ENCODE measurements at regions not wholly inside any gene's neighbourhood (a gene's known extent, or its start where the extent isn't known, plus 50 kb on each side); places are given as distances from the start of the nearest gene placed in this dataset.

GRCh38 chr20:24739746-24740145, 209.3 kb upstream of the CST7 start:
- DNase-seq: no peak

DNA sequence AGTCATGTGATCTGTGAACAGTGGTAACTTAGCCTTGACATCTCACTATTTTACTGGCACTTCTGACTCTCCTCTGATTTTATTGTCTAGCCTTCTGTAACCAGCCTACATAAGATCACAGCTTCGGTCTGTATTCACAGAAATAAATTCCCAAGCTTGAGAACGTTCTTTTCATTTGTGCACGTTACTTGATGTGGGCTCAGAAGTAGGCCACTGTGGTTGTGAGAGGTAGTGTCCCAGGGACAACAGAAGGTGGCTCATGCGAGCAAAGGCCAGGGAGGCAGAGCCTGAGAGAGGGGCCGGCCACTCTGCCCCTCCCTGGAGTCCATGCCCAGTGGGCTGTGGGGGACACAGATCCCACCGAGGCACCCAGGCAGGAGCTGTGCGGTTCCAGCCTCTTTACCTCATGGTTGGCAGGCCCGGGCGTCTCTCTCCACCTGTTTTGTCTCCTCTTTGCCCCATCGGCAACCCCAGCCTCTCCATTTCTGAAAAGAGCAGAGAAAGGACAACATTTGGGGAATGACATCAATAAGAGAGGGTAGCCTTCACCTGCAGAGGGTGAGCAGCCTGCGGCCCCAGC, 207.5 kb upstream of the CST7 start:
- no peak for DNase-seq

- DNase-seq: no peak
Measured at GRCh38 chr20:24742436-24742835, 206.6 kb upstream of the CST7 start.

DNA sequence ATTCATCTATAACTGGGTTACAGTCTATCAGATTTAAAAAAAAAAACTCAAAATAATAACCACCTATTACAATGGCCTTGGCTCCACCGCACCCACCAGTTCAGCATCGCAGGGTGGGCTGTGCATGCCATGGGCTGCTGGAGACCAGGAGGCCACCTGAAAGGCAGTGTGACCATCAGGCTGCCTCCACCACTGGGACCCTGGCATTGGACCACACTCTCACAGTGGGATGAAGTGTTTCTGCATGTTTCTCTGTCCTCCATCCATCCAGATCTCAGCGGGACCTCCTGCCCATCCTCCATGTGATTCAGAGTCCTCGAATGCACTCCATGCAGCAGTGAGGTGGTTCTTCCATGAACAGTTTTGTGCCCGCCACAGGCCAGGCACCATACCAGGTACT, 206.1 kb upstream of the CST7 start:
- DNase-seq: no peak

GRCh38 chr20:24743641-24744040, 205.4 kb upstream of the CST7 start:
- DNase-seq: no peak

DNA sequence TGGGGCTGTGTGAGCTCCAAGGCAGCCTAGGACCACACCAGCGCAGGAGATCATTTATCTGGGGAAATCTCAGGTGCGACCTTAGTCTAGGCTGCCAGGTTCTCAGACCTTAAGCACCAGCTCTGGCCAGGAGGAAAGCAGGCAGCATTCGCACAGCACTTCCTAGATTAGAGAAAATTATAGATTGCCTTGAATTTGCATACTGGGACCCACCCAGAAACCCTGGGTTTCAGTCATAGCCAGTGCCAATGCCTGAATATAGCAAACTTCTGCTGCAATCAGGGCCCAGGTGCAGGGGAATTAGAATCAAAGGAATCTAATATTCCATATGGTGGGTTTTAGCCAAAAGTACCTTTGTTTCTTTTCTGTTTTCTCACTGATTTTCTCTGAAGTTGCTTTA, 204.3 kb upstream of the CST7 start:
- no peak for DNase-seq

- no peak for DNase-seq
Measured at GRCh38 chr20:24745206-24745605, 203.9 kb upstream of the CST7 start.

DNA sequence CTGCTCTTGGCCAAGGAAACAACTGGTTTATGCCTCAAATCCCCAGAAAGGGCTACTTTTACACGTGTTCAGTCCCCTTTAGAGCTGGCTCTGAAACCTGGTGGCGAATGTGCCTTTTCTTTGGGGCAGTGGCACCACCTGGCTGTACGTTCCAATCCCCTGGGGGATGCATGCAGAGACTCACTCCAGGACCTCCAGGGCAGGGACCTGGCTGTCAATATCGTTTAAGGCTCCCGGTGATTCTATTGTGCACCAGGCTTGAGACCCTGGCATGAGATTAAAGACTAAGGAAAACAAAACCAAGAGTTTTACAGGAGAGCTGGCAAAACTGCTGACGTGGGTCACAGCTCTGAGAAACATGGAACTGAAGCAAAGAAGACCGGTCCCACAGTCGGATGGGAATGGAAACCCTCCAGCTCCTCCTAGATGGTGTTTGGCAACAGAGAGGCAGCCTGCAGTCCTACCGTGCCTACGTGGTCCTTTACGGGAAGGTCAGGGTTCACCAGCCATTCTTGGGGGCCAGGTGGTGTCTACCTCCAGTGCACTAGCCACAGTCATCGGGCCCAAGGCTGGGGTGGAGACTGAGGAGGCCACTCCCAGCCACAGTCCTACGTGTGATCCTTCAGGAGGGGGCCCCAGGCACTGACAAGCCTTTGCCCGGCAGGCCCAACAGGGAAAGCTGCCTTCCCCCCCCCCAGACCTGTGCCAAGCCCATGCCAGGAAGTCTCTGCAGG, 203.3 kb upstream of the CST7 start:
- no peak for DNase-seq

GRCh38 chr20:24746351-24746685, 202.8 kb upstream of the CST7 start:
- DNase-seq: no peak

- no peak for DNase-seq
Measured at GRCh38 chr20:24747010-24747712, 201.9 kb upstream of the CST7 start.

DNA sequence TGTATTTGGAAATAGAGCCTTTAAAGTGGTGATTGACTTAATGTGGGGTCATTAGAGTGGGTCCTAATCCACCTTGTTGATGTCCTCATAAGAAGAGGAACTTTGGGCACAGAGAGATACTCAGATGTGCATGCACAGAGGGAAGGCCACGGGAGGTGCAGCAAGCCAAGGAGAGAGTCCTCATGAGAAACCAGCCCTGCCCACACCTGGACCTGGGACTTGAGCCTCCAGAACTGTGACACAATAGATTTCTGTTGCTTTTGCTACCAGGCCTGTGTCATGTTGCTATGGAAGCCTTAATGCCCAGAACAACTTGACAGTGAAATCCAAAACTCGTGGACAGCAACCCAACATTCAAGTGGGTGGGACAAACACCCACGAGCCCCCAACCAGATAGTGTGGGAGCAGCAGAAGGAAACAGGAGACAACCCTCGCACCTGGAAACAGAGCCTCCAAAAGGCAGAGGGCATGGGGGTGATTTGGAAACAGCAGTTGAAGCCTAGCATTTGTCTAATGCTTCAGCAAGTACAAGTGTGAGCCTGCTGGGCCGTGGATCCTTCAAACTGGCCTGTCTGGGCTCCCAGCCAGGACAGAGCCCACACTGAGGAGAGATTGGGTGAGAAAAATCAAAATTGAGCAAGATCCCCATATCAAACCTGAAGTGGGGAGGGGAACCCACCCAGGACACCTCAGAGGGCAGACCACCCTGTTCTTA, 201.0 kb upstream of the CST7 start:
- DNase-seq: no peak

DNA sequence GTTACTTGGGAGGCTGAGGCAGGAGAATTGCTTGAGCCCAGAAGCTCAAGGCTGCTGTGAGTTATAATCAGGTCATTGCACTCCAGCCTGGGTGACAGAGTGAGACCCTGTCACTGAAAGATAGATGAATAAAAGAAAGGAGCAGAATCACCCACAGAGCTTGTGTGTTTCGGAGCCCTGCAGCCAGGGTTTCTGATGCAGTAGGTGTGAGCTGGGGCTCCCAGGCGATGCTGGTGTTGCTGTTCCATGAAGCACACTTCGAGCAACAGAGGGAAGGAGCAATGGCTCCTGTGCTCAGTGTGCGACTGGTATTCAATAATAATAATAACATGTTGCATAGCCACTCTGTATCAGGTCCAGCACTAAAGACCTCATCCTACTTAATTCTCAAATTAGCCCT, 197.5 kb upstream of the CST7 start:
- no peak for DNase-seq

- DNase-seq: no peak
Measured at GRCh38 chr20:24752612-24753011, 196.5 kb upstream of the CST7 start.

DNA sequence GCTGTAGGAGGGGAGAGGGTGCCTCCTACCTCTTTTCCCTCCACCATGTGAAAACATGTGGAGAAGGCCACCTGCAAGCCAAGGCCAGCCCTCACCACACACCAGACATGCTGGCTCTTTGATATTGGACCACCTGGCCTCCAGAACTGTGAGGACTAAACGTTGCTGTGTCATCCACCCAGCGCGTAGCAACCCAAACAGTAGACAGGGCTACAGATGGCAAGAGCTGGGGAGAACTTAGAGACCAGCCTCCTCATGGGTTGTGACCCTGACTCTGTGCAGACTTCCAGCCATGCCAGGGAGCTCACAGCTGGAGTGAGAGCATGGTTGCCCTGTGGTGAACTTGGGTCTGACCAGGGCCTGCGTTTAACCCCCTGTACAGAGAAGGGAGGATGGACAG, 195.9 kb upstream of the CST7 start:
- DNase-seq: no peak

- DNase-seq: no peak
Measured at GRCh38 chr20:24754691-24755090, 194.4 kb upstream of the CST7 start.

GRCh38 chr20:24755411-24755922, 193.6 kb upstream of the CST7 start:
- DNase-seq: no peak

- DNase-seq: no peak
Measured at GRCh38 chr20:24756292-24757025, 192.6 kb upstream of the CST7 start.

DNA sequence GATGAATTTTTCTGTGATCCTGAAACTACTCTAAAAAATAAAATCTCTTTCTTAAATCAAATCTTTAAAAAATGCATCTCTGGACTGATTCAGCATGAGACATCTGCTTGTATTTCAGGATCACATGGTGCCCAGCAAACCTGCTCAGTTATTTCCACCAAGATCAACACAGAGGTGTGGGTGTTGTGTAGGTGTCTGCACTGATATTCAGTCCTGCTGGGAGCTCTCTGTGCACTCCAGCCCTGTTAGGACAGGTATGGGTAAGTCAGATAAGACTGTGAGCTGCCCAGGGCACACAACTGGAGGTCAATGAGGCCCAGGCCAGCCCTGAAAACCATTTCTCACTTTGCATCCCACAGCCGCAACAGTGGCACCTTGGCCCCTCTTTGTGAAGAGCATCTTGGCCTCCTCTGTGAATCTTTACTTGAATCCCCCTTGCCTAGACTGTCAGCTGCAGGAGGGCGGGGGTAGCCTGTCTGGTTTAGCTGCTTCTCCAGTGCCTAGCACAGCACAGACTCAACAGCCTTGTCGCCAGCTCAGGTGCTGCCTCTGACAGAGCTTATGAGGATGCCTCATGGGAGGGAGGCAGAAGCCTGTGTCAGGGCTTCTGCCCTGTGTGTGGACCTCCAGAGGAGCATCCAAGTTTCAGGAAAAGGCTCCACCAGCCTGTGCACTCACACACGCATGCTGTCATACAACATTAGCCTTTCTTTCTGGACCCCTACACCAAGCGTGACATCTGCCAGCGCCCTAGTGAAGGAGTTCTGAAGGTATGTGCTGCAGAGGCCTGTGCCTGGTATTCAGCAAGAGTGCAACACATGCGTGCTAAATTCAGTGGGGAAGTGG, 187.6 kb upstream of the CST7 start:
- DNase-seq: no peak

- DNase-seq: no peak
Measured at GRCh38 chr20:24762371-24762770, 186.7 kb upstream of the CST7 start.

DNA sequence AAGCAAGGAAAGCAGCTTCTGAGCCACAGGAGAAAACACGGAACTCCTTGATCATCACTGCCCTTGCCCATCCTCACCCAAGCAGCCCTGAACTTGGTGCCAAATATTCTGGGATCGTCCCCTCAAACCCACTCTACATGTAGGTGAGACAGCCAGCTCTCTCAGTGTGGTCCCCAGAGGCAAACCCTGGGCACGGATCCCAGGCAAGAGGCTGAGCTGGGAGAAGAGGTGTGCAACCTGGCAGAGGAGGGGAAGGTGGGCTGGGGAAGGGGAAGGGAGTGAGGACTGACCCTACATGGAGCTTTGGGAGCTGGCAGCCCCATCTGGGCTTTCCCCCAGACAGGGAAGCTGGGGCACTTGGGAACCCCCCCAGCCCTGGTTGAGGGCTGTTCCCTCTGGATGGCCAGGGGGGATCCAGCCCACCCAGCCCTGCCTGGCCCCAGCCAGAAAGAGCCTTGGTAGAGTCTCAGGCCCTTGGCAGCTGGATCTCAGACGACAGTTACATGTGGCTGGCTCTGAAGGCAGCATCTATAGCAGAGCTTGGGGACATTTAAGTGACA, 186.2 kb upstream of the CST7 start:
- DNase-seq: no peak

DNA sequence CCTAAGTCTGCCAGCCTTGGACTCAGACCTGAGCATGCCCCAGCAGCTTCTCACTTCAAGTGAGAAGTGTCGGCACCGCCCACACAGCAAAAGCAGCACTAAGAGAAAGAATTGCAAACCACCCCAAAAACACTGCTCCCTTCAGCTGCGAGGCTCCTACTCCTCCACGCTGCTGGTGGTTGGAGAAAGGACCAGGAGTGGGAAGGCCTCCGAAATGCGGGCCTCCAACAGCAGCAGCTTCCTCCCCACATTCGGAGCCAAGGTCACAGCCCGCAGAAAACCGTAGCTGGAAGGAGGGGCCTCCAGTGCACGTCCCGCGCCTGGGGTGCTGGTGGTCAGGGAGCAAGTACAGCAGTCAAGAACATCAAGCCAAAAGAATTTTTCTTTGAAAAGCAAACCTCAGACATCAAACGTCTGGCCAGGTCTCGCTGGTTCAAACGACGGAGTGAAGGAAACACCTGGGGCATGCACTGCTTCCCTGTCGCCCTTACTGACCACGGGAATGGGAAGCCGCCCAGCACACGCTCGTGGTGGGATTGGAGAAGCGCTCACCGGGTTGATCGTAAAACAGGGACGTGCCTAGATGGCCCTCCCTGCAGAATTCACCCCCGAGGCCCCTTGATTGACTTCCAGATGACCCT, 185.6 kb upstream of the CST7 start:
- DNase-seq: no peak

Data from AML-193 (cell line).